Sciatic nerve (tissue), 2 donors: ENCODE measurements at regions not wholly inside any gene's neighbourhood (a gene's known extent, or its start where the extent isn't known, plus 50 kb on each side); places are given as distances from the start of the nearest gene placed in this dataset.
"Not testable (repeated sequence)": the region's sequence is repeated elsewhere in the genome, so short reads cannot be mapped to it uniquely, and the experiment has no call there.

Source experiments
- ATAC-seq: fragments of 200-7000 bp; cut with Tn5 transposase; one replicate; pipeline ENCODE4 v1.9.1; 2020; ENCODE audit warnings: mild to moderate bottlenecking, moderate library complexity
- DNase-seq: peaks from one replicate; pipeline ENCODE4 v3.0.0-alpha.2; 2020; ENCODE audit warnings: low spot score
- intact Hi-C: fragments of 100-400 bp; cut with DNase I; formaldehyde crosslinking; loops from one replicate; pipeline ENCODE4 v1.14.2; 2022
- donor health status: DM: no; HTN: no; CAD: no.
- donor health status: DM: no; HTN: no; CAD: no.

DNA sequence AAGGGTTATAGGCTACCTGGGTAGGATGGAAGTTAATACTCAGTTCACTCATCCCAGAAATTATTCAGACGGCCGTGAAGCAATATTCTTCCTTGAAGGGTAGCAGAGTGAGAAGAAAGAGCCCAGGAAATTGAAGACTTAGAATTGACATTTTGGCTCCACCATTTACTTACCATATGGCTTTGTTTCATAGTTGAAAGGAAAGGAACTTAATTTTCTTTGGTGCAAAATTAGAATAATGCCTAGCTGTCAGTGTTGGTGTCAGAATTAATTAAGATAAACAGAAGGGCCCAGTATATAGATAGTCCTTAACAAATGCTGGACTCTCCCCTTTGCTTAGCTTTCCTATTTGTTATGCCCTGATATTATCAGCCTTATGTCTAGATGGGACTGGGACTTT lies 263.2 kb downstream of the KCNJ3 start:
- DNase-seq (no peak), ATAC-seq (no peak)
- intact Hi-C loops: no loop called here

DNA sequence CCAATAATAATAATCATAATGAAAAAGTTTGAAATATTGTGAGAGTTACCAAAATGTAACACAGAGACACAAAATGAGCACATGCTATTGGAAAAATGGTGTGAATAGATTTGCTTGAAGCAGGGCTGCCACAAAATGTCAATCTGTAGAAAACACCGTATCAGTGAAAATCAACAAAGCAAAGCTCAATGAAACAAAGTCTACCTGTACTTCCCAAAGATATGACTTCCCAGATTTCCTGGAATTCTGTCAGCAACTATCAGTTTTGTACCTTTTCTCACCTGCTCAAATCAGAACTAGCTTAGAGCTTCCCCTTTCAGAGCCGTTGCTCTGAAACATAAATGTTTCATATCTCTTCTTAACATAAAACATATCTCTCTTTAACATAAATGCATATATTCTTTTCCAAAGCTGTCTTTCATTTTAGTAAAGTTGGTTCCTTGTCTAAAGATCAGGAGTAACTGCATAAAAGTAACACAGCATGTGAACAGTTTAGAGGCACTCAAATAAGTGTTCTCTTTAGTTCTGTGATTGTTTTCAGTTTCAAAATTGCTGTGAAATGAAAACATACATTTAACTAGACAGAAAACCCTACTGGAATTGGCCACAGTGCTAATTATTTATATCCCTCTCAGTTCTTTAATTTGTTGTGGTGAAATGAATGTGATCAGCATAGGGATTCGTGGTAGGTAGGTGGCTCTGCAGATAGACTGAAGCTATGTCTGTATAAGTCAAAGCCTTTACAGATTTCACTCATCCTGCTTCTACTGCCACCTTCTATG lies 262.5 kb downstream of the KCNJ3 start:
- no peak for ATAC-seq

DNA sequence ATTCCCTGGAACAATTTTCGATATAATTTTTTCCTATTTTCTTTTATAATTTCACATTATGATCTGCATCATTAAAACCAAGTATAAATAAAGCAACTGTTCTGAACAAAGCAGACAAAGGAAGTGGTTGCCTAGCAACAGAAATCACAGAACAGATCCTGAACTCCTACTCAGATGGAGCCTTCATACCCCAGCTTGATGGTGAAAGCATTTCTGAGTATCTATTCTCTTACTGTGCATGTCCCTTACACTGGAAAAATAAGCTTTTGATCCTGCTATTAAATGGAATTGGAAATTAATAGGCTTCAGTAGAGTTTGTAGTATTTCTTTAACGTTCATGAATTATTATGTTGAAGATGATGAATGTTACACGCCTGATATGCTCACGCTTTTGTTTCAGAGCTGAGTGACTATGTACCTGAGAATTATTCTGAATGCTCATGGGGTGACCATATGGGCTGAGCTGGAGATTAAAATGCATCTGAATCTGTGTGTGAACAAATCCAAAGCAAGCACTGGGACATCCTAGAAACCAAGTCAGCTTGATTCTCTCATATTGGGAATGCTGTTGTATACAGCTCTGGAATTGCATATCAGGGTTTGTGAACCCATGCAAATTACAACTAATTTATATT lies 254.0 kb downstream of the KCNJ3 start:
- ATAC-seq (no peak), DNase-seq (no peak)
- intact Hi-C loops: no loop called here

More for the DNA sequence above, 262.5 kb downstream of the KCNJ3 start:
- DNase-seq: no peak
- intact Hi-C loops: no loop called here

DNA sequence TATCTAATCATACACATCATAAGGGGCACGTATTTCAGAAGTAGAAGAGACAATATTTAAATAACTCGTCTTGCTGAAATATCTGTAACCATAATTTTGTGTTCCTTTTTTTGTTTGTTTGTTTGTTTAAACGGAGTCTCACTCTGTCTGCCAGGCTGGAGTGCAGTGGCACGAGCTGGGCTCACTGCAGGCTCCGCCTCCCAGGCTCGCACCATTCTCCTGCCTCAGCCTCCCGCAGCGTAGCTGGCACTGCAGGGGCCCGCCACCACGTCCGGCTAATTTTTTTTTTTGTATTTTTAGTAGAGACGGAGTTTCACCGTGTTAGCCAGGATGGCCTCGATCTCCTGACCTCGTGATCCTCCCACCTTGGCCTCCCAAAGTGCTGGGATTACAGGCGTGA lies 248.9 kb downstream of the KCNJ3 start:
- intact Hi-C loops, ATAC-seq, DNase-seq: not testable (repeated sequence)

DNA sequence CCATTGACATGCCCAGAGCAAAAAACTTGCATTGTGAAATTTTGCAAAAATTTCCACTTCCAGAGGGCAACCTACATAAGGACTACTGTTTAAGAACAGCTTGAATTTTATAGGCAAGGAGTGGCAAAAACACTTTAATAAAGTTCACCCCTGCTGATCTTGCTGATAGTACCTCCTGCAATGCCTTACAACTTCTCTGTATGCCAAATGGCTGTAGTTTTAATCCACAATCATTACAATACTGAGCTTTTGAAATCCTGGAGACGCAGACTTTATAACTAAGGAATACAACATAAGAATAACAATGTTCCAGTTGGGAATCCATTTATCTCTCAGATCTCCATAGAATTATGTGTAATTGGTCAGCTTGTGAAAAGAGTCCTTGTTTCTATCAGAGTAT lies 247.5 kb downstream of the KCNJ3 start:
- intact Hi-C loops: no loop called here
- ATAC-seq (no peak), DNase-seq (no peak)

DNA sequence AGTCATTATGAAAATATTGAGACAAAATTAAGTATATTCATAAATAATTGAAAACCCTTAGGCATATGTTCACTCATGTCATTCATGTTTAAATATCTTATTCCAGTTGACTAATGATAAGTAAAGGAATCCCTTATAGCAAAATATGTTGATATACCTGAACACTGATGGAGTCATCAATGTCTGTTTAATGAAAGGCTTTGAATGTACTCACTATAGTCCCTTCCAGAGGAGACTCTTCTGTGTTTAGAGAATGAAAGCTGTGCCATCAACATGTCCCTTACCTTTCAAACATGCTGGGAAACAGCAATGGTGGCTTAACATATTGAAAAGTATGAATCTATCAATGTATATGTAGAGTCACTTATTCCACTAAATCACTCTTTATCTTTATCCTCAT lies 242.9 kb downstream of the KCNJ3 start:
- ATAC-seq (no peak), DNase-seq (no peak)
- intact Hi-C loops: no loop called here

DNA sequence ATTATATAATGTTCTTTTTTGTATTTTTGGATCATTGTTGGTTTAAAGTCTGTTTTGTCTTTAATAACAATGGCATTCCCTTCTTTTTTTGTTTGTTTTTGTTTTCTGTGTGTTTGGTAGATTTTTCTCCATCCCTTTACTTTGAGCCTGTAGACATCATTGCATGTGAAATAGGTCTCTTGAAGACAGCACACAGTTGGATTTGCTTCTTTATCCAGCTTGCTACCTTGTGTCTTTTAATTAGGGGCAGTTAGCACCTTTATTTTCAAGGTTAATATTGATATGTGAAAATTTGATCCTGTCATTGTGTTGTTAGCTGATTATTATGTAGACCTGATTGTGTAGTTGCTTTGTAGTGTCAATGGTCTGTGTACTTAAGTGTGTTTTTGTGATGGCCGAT lies 235.7 kb downstream of the KCNJ3 start:
- intact Hi-C loops: no loop called here
- ATAC-seq: no peak
- no peak for DNase-seq

DNA sequence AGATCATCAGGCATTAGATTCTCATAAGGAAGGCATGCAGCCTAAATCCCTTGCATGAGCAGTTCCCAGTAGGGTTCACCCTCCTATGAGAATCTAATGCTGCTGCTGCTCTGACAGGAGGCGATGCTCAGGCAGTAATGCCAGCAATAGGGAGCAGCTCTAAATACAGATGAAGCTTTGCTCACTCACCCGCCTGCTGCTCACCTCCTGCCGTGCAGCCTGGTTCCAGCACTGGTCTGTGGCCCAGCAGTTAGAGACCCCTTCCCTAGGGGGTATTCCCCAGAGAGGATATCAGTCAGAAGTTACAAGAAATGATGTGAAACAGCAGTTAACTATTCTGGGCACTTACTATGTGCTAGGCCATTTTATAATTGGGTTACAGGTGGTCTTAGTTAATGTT lies 226.0 kb downstream of the KCNJ3 start:
- DNase-seq: no peak
- ATAC-seq: no peak
- intact Hi-C loops: no loop called here

DNA sequence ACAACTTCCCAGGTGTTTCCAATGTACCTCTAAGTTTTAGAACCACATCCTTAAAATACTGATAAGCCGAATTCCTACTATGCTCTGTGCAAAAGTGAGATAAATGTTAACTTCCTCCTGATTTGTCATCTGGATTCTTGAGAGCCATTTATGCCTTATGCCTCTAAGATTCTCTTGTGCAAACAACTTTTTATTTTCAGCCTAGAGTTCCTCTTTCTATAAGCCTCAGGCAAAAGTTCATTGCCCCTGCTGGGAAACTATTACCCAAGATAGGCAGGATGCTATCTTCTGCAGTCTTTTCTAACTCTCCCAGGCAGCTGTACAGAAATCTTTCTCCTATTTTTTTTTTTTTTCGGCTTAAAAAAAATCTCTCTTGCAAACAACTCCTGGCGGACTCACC lies 216.1 kb downstream of the KCNJ3 start:
- ATAC-seq (no peak), DNase-seq (no peak)
- intact Hi-C loops: no loop called here

DNA sequence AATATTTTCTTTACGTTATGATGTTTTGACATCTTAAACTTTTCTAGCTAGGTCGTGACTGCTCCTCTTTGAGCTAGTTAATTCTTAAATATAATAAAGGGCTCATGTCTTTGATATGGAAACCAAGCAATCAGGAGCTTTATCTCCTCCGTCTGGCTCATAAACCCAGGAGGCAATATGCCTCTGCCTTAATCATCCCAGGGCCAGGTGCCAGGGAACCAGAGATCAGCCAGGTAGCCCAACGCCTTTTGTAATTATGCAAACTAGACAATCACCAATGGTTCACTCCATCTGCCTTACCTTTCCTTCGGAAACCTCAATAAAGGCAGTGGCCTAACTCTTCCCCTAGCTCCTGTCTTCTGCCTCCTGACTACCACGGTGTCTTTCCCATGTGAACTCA lies 213.7 kb downstream of the KCNJ3 start:
- ATAC-seq: no peak
- intact Hi-C loops: no loop called here
- DNase-seq: no peak

DNA sequence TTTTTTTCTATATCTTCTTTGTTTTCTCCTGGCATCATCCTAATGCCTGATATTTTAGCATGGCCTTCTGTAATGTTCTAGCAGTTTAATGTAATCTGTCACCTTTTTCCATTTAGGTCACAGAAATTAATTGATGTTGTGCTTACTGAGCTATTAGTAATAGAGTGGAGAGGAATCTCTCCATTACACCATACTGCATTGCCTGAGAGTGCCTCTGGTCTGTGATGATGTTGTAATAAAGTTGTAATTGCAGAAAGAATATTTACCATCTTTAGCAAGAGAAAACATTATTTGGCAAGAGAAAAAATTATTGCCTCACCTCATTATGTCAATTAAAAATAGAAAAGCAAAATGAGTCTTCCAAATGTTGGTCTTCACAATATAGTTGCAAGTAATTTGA lies 213.2 kb downstream of the KCNJ3 start:
- intact Hi-C loops: no loop called here
- DNase-seq (no peak), ATAC-seq (no peak)

DNA sequence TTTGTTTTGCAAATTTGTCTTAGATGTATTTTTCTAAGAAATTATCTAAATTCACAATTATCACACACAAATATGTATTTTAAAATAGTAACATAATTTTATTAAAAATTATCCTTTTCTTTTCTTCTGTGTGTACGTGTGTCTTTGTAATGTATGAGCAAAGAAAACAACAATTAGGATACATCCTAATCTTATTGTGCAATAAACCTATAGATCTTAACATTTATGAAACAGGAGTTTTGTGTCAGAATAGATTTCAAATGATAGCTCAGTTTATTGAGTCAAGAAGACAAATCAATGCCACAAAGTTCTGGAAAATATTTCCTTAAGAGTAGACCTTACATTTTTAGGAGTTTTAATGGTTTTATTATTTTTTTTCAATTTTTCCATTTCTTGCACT lies 212.2 kb downstream of the KCNJ3 start:
- DNase-seq (no peak), ATAC-seq (no peak)
- intact Hi-C loops: no loop called here

DNA sequence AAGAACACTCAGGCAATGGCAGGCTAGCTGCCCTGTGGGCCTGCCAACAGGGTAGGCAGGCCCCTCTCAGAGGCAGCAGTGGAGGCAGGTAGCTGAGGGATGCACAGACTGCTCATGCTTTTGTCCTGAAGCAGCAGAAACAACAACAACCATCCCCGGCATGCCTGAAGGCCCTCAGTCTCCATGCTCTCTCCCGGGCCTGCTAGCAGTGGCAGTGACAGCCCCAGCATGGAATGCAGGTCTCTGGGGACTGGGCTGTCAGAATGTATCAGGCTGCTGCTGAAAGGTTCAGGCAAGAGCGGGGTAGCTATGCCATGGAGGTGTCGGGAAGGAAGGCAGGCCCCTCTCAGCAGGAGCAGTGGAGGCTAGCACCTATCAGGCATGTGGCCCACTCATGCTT lies 209.8 kb downstream of the KCNJ3 start:
- intact Hi-C loops: no loop called here
- no peak for DNase-seq
- ATAC-seq: no peak
